B cell (primary cell): ENCODE measurements at regions not wholly inside any gene's neighbourhood (a gene's known extent, or its start where the extent isn't known, plus 50 kb on each side); places are given as distances from the start of the nearest gene placed in this dataset.
A peak's percentile ranks its signal among the peaks of the same experiment; 100 is the strongest.

Source experiments
- ATAC-seq: fragments of 200-7000 bp; cut with Tn5 transposase; one replicate; pipeline ENCODE4 v1.10.0; 2021; ENCODE audit warnings: low read depth, mild to moderate bottlenecking, moderate number of reproducible peaks, moderate library complexity
- CTCF ChIA-PET: fragments of 350-600 bp; sonication (Branson Sonifier 250); formaldehyde crosslinking; loops from one replicate; lab custom pipeline; 2021; ENCODE audit warnings: antibody characterized with exemption, inconsistent platforms; lab: Charles Lee
- POLR2A ChIA-PET: fragments of 350-600 bp; sonication (Branson Sonifier 250); formaldehyde crosslinking; loops from one replicate; lab custom pipeline; 2021; ENCODE audit warnings: antibody characterized with exemption; lab: Charles Lee
- DNase-seq: peaks from one replicate; pipeline ENCODE4 v3.0.0; 2013
- H2AFZ ChIP-seq: 2 replicates; pipeline ENCODE4 v1.6.1; 2012; ENCODE audit warnings: mild to moderate bottlenecking, low read depth, low read length; ENCODE audit not compliant: insufficient read depth, poor library complexity, severe bottlenecking
- H3K27ac ChIP-seq, 2 donors: 1 replicate in 1 of 2; 2 replicates in 1 of 2; pipeline ENCODE4 v1.5.1; 2012 to 2013; ENCODE audit warnings: low read length in 2 of 2, mild to moderate bottlenecking in 2 of 2, moderate library complexity in 1 of 2
- H3K27me3 ChIP-seq, 4 experiments: fragments of 200-600 bp in 1 of 4; sonication (generic) in 1 of 4; replicated peaks in 1 of 4; 1 replicate in 2 of 4; 2 replicates in 2 of 4; pipeline versions ENCODE4 v1.6.1 to v1.7.0; 2013 to 2016; ENCODE audit warnings: low read length in 3 of 4, mild to moderate bottlenecking in 2 of 4, mixed read lengths in 1 of 4, moderate library complexity in 1 of 4; ENCODE audit not compliant: insufficient read depth in 4 of 4, control insufficient read depth in 3 of 4; ENCODE audit errors: control extremely low read depth in 1 of 4
- H3K36me3 ChIP-seq, 2 experiments: replicated peaks in 1 of 2; 1 replicate in 1 of 2; 2 replicates in 1 of 2; pipeline versions ENCODE4 v1.6.1 to v1.7.1; 2013; ENCODE audit warnings: low read length in 1 of 2; ENCODE audit not compliant: insufficient read depth in 2 of 2, control insufficient read depth in 1 of 2; ENCODE audit errors: control extremely low read depth in 1 of 2, extremely low read depth in 1 of 2
- H3K4me1 ChIP-seq, 2 donors: fragments of 200-600 bp in 1 of 2; sonication (generic) in 1 of 2; 1 replicate in 1 of 2; 2 replicates in 1 of 2; pipeline versions ENCODE4 v1.5.1 to v1.6.1; 2013 to 2017; ENCODE audit warnings: low read length in 2 of 2; ENCODE audit not compliant: control insufficient read depth in 2 of 2, insufficient read depth in 2 of 2
- H3K4me2 ChIP-seq: replicated peaks from 2 replicates; pipeline ENCODE3; 2012; ENCODE audit warnings: mild to moderate bottlenecking, low read depth, low read length; ENCODE audit not compliant: poor library complexity, severe bottlenecking
- H3K4me3 ChIP-seq, 5 experiments: fragments of 200-600 bp in 1 of 5; sonication (generic) in 1 of 5; 1 replicate in 3 of 5; 2 replicates in 2 of 5; pipeline versions ENCODE4 v1.5.1 to v1.7.0; 2011 to 2016; ENCODE audit warnings: low read length in 4 of 5, mild to moderate bottlenecking in 4 of 5, low read depth in 2 of 5, control low read depth in 1 of 5, moderate library complexity in 1 of 5; ENCODE audit not compliant: insufficient read depth in 1 of 5; ENCODE audit errors: control extremely low read depth in 1 of 5, extremely low read depth in 1 of 5
- H3K79me2 ChIP-seq: fragments of 200-600 bp; sonication (generic); one replicate; pipeline ENCODE4 v1.6.0; 2016; ENCODE audit warnings: low read length; ENCODE audit not compliant: control insufficient read depth, insufficient read depth
- H3K9ac ChIP-seq: fragments of 200-600 bp; sonication (generic); 2 replicates; pipeline ENCODE4 v1.6.1; 2017; ENCODE audit warnings: mild to moderate bottlenecking, low read length, moderate library complexity
- H3K9me3 ChIP-seq, 3 donors: one replicate each; pipeline versions ENCODE4 v1.6.1 to v1.7.1; 2013; ENCODE audit warnings: low read length in 2 of 3; ENCODE audit not compliant: control insufficient read depth in 2 of 3, insufficient read depth in 1 of 3; ENCODE audit errors: control extremely low read depth in 1 of 3
- H4K20me1 ChIP-seq: 2 replicates; pipeline ENCODE4 v1.6.0; 2012; ENCODE audit warnings: mild to moderate bottlenecking, low read length; ENCODE audit not compliant: insufficient read depth, control insufficient read depth, poor library complexity, severe bottlenecking
- H3K27ac Mint-ChIP-seq: one replicate; pipeline ENCODE4 v1.8.0; 2021; ENCODE audit warnings: mixed read lengths
- H3K27me3 Mint-ChIP-seq: one replicate; pipeline ENCODE4 v1.8.0; 2021; ENCODE audit warnings: mixed read lengths
- H3K4me1 Mint-ChIP-seq: one replicate; pipeline ENCODE4 v1.8.0; 2021; ENCODE audit warnings: mixed read lengths
- H3K4me3 Mint-ChIP-seq: one replicate; pipeline ENCODE4 v1.8.0; 2021; ENCODE audit warnings: mixed read lengths
- H3K9me3 Mint-ChIP-seq: one replicate; pipeline ENCODE4 v1.8.0; 2022; ENCODE audit warnings: mixed read lengths; ENCODE audit not compliant: insufficient read depth
- EZH2 ChIP-seq: IDR thresholded peaks from 2 replicates; pipeline ENCODE4 v1.6.1; 2012; ENCODE audit warnings: borderline replicate concordance, low read depth, mild to moderate bottlenecking, moderate library complexity, low read length; ENCODE audit not compliant: insufficient read depth, poor library complexity, severe bottlenecking
- WGBS: methylation state at CpG from one replicate; pipeline ENCODE4 v1.1.5; 2013; ENCODE audit warnings: missing lambda C conversion rate; ENCODE audit not compliant: insufficient coverage; 5-methylcytosine and 5-hydroxymethylcytosine counted together
- intact Hi-C: fragments of 100-400 bp; cut with micrococcal nuclease; formaldehyde crosslinking; loops from one replicate; pipeline ENCODE4 v1.10.0; 2022
- TF ChIP-seq, protein P1 (sequence below): fragments of 200-600 bp; IDR thresholded peaks from one replicate; pipeline ENCODE4 v1.8.0; 2022; ENCODE audit warnings: antibody characterized with exemption, mild to moderate bottlenecking

- Histone ChIP-seq H3K4me3 (no peak overlapping the region), H3K4me1 (peaks cover 2 to 3% of the 10 kb centered on the region in 2 donors), H3K4me2 (peak overlapping the region; percentile 19), H3K27me3 (peaks cover 0 to 3% (median 0%) of the 10 kb centered on the region in 4 experiments), H3K79me2 (no peaks in the 10 kb centered on the region), H3K36me3 (no peaks in the 10 kb centered on the region), H3K9ac (no peak overlapping the region), H3K9me3 (peaks cover 0 to 3% (median 0%) of the 10 kb centered on the region in 3 donors), H4K20me1 (no peaks in the 10 kb centered on the region), H3K27ac (no peak overlapping the region), H2AFZ (no peak overlapping the region)
- no peaks in the 10 kb centered on the region for H3K9me3 Mint-ChIP-seq
- no peak for TF ChIP-seq EZH2
- TF ChIP-seq, protein P1, sequence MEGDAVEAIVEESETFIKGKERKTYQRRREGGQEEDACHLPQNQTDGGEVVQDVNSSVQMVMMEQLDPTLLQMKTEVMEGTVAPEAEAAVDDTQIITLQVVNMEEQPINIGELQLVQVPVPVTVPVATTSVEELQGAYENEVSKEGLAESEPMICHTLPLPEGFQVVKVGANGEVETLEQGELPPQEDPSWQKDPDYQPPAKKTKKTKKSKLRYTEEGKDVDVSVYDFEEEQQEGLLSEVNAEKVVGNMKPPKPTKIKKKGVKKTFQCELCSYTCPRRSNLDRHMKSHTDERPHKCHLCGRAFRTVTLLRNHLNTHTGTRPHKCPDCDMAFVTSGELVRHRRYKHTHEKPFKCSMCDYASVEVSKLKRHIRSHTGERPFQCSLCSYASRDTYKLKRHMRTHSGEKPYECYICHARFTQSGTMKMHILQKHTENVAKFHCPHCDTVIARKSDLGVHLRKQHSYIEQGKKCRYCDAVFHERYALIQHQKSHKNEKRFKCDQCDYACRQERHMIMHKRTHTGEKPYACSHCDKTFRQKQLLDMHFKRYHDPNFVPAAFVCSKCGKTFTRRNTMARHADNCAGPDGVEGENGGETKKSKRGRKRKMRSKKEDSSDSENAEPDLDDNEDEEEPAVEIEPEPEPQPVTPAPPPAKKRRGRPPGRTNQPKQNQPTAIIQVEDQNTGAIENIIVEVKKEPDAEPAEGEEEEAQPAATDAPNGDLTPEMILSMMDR: peak; percentile 49
- 50% methylated on average over 7 of the region's 13 CpGs for WGBS
- no peak overlapping the region for H3K27ac Mint-ChIP-seq
- H3K27me3 Mint-ChIP-seq: peaks cover 6% of the 10 kb centered on the region
- DNase-seq (peak; percentile 30), ATAC-seq (no peak)
- POLR2A ChIA-PET: no interaction called here
- intact Hi-C loops: no loop called here
- CTCF ChIA-PET: interaction anchor here (0.7 to 3.3 kb wide), 11 partner anchors 8 to 236 kb away, joined by 3 to 18 read pairs (median 5); no protein-coding TSS in a partner anchor
- peaks cover 6% of the 10 kb centered on the region for H3K4me1 Mint-ChIP-seq
- H3K4me3 Mint-ChIP-seq: no peak overlapping the region
These were observed 76.5 kb upstream of the BTG3 start for GRCh38 chr21:17688912-17689874.

DNA sequence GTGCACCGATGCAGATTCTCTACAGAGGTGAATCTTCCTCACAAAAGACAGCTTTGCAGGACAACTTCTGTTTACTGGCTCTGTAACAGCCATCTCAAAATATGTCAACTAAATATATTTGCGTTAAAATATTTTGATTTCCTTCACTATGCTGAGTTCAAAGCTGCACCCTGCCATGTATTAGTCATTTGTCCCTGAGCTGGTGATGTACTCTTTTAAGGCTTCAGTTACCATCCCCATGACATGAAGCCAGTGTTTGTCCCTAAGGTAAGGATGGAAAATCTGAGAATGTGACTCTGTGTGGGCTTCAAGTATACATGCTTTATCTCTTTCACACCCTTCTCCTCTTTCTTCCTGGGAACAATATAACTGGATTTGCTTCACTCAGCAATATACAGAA is 70.2 kb upstream of the BTG3 start:
- Mint-ChIP-seq H3K27ac (no peak overlapping the region), H3K27me3 (peaks cover 6% of the 10 kb centered on the region), H3K4me1 (no peaks in the 10 kb centered on the region), H3K9me3 (no peaks in the 10 kb centered on the region), H3K4me3 (no peak overlapping the region)
- no peaks in the 10 kb centered on the region for H4K20me1 ChIP-seq
- CTCF ChIA-PET: interaction anchor here (1.1 to 2.7 kb wide), 6 partner anchors 9 to 241 kb away, joined by 3 to 27 read pairs (median 6); no protein-coding TSS in a partner anchor
- no peaks in the 10 kb centered on the region for H3K27me3 ChIP-seq
- intact Hi-C loops: no loop called here
- WGBS: 100% methylated on average over 1 of the region's 2 CpGs
- H3K9ac ChIP-seq: no peak overlapping the region
- no peaks in the 10 kb centered on the region for H3K36me3 ChIP-seq
- H3K4me1 ChIP-seq: no peaks in the 10 kb centered on the region
- H3K9me3 ChIP-seq: no peaks in the 10 kb centered on the region
- H3K4me2 ChIP-seq: no peak overlapping the region
- no peak overlapping the region for H3K27ac ChIP-seq
- TF ChIP-seq EZH2: no peak
- TF ChIP-seq, protein P1: no peak
- no peaks in the 10 kb centered on the region for H3K79me2 ChIP-seq
- no peak overlapping the region for H3K4me3 ChIP-seq
- no peak overlapping the region for H2AFZ ChIP-seq
- POLR2A ChIA-PET: no interaction called here
- no peak for ATAC-seq
- no peak for DNase-seq
